Activated CD4-positive, alpha-beta T cell treated with anti-CD3 and anti-CD28 coated beads, Interleukin-2, amount 10 ng/mL, durations not matched to agents 24 days and 14 days (primary cell): ENCODE measurements at regions not wholly inside any gene's neighbourhood (a gene's known extent, or its start where the extent isn't known, plus 50 kb on each side); places are given as distances from the start of the nearest gene placed in this dataset.
"Not testable (repeated sequence)": the region's sequence is repeated elsewhere in the genome, so short reads cannot be mapped to it uniquely, and the experiment has no call there.

Source experiments
- DNase-seq: peaks from one replicate; pipeline ENCODE4 v3.0.0; 2022
- H3K27ac Mint-ChIP-seq: one replicate; pipeline ENCODE4 v1.8.0; 2022; ENCODE audit warnings: mild to moderate bottlenecking, mixed read lengths
- H3K27me3 Mint-ChIP-seq: one replicate; pipeline ENCODE4 v1.8.0; 2022; ENCODE audit warnings: mixed read lengths
- H3K36me3 Mint-ChIP-seq: one replicate; pipeline ENCODE4 v1.8.0; 2022; ENCODE audit warnings: low read depth, mild to moderate bottlenecking, mixed read lengths
- H3K4me1 Mint-ChIP-seq: one replicate; pipeline ENCODE4 v1.8.0; 2021; ENCODE audit warnings: mixed read lengths
- H3K4me3 Mint-ChIP-seq: one replicate; pipeline ENCODE4 v1.8.0; 2022; ENCODE audit warnings: mild to moderate bottlenecking, moderate library complexity, mixed read lengths
- H3K9me3 Mint-ChIP-seq: one replicate; pipeline ENCODE4 v1.8.0; 2021; ENCODE audit warnings: mixed read lengths
- intact Hi-C: fragments of 100-400 bp; cut with micrococcal nuclease; formaldehyde crosslinking; loops from one replicate; pipeline ENCODE4 v1.15.1; 2023

GRCh38 chr5:135737701-135738563 is 96.5 kb upstream of the SLC25A48 start:
- Mint-ChIP-seq H3K36me3 (no peaks in the 10 kb centered on the region), H3K9me3 (no peaks in the 10 kb centered on the region), H3K27ac (no peak overlapping the region), H3K4me1 (no peaks in the 10 kb centered on the region), H3K4me3 (no peak overlapping the region), H3K27me3 (peaks cover 2% of the 10 kb centered on the region)
- intact Hi-C loops, result no loop called here
- no peak for DNase-seq

GRCh38 chr5:135736952-135737351 is 97.5 kb upstream of the SLC25A48 start:
- H3K4me1 Mint-ChIP-seq, H3K27me3 Mint-ChIP-seq, H3K4me3 Mint-ChIP-seq, H3K27ac Mint-ChIP-seq, H3K9me3 Mint-ChIP-seq, intact Hi-C loops, H3K36me3 Mint-ChIP-seq, DNase-seq: not testable (repeated sequence)

- intact Hi-C loops, result no loop called here
These were observed 98.6 kb upstream of the SLC25A48 start for GRCh38 chr5:135735831-135736230.

GRCh38 chr5:135734956-135735355 is 99.5 kb upstream of the SLC25A48 start:
- intact Hi-C loops, H3K9me3 Mint-ChIP-seq, H3K27ac Mint-ChIP-seq, DNase-seq, H3K27me3 Mint-ChIP-seq, H3K4me1 Mint-ChIP-seq, H3K4me3 Mint-ChIP-seq, H3K36me3 Mint-ChIP-seq: not testable (repeated sequence)

More at GRCh38 chr5:135735831-135736230, 98.6 kb upstream of the SLC25A48 start:
- Mint-ChIP-seq H3K27me3 (peaks cover 2% of the 10 kb centered on the region), H3K4me1 (no peaks in the 10 kb centered on the region), H3K36me3 (no peaks in the 10 kb centered on the region), H3K9me3 (no peaks in the 10 kb centered on the region), H3K4me3 (no peak overlapping the region), H3K27ac (no peak overlapping the region)
- no peak for DNase-seq

GRCh38 chr5:135731034-135731433 is 103.4 kb upstream of the SLC25A48 start:
- DNase-seq, H3K36me3 Mint-ChIP-seq, intact Hi-C loops, H3K4me1 Mint-ChIP-seq, H3K27me3 Mint-ChIP-seq, H3K9me3 Mint-ChIP-seq, H3K27ac Mint-ChIP-seq, H3K4me3 Mint-ChIP-seq: not testable (repeated sequence)

GRCh38 chr5:135730161-135730560 is 104.3 kb upstream of the SLC25A48 start:
- H3K27ac Mint-ChIP-seq, H3K9me3 Mint-ChIP-seq, H3K36me3 Mint-ChIP-seq, H3K27me3 Mint-ChIP-seq, DNase-seq, H3K4me3 Mint-ChIP-seq, intact Hi-C loops, H3K4me1 Mint-ChIP-seq: not testable (repeated sequence)

- peaks cover 2% of the 10 kb centered on the region for H3K27me3 Mint-ChIP-seq
These were observed 105.1 kb upstream of the SLC25A48 start for GRCh38 chr5:135729321-135729786.

GRCh38 chr5:135724617-135725016 is 109.8 kb upstream of the SLC25A48 start:
- Mint-ChIP-seq H3K36me3 (no peaks in the 10 kb centered on the region), H3K9me3 (no peaks in the 10 kb centered on the region), H3K27ac (no peak overlapping the region), H3K4me3 (no peak overlapping the region), H3K4me1 (no peaks in the 10 kb centered on the region), H3K27me3 (peaks cover 2% of the 10 kb centered on the region)
- no peak for DNase-seq
- intact Hi-C loops, result no loop called here

More at GRCh38 chr5:135729321-135729786, 105.1 kb upstream of the SLC25A48 start:
- H3K4me1 Mint-ChIP-seq, result no peaks in the 10 kb centered on the region
- H3K36me3 Mint-ChIP-seq, result no peaks in the 10 kb centered on the region
- H3K4me3 Mint-ChIP-seq, result no peak overlapping the region
- intact Hi-C loops, result no loop called here
- H3K9me3 Mint-ChIP-seq, result no peaks in the 10 kb centered on the region
- H3K27ac Mint-ChIP-seq, result no peak overlapping the region
- DNase-seq, result no peak

- Mint-ChIP-seq H3K27me3 (no peaks in the 10 kb centered on the region), H3K27ac (no peak overlapping the region), H3K4me3 (no peak overlapping the region), H3K36me3 (no peaks in the 10 kb centered on the region), H3K9me3 (no peaks in the 10 kb centered on the region), H3K4me1 (no peaks in the 10 kb centered on the region)
- intact Hi-C loops, result no loop called here
- no peak for DNase-seq
These were observed 111.0 kb upstream of the SLC25A48 start for GRCh38 chr5:135723491-135723890.

- H3K36me3 Mint-ChIP-seq, result no peaks in the 10 kb centered on the region
- DNase-seq, result no peak
- no peaks in the 10 kb centered on the region for H3K27me3 Mint-ChIP-seq
These were observed 112.8 kb upstream of the SLC25A48 start for GRCh38 chr5:135721548-135722090.

GRCh38 chr5:135720191-135720590 is 114.3 kb upstream of the SLC25A48 start:
- intact Hi-C loops, result no loop called here
- no peak for DNase-seq
- H3K4me1 Mint-ChIP-seq, result no peaks in the 10 kb centered on the region
- H3K27me3 Mint-ChIP-seq, result no peaks in the 10 kb centered on the region
- H3K4me3 Mint-ChIP-seq, result no peak overlapping the region
- no peak overlapping the region for H3K27ac Mint-ChIP-seq
- no peaks in the 10 kb centered on the region for H3K9me3 Mint-ChIP-seq
- H3K36me3 Mint-ChIP-seq, result no peaks in the 10 kb centered on the region

More at GRCh38 chr5:135721548-135722090, 112.8 kb upstream of the SLC25A48 start:
- Mint-ChIP-seq H3K4me3 (no peak overlapping the region), H3K27ac (no peak overlapping the region), H3K4me1 (no peaks in the 10 kb centered on the region), H3K9me3 (no peaks in the 10 kb centered on the region)
- intact Hi-C loops, result no loop called here

GRCh38 chr5:135719428-135720063 is 114.9 kb upstream of the SLC25A48 start:
- DNase-seq, result no peak
- H3K27ac Mint-ChIP-seq, result no peak overlapping the region
- no peaks in the 10 kb centered on the region for H3K9me3 Mint-ChIP-seq
- H3K27me3 Mint-ChIP-seq, result no peaks in the 10 kb centered on the region
- intact Hi-C loops, result no loop called here
- H3K36me3 Mint-ChIP-seq, result no peaks in the 10 kb centered on the region
- no peaks in the 10 kb centered on the region for H3K4me1 Mint-ChIP-seq
- no peak overlapping the region for H3K4me3 Mint-ChIP-seq

- intact Hi-C loops, result no loop called here
- Mint-ChIP-seq H3K4me3 (no peak overlapping the region), H3K27me3 (no peaks in the 10 kb centered on the region), H3K27ac (no peak overlapping the region), H3K4me1 (no peaks in the 10 kb centered on the region), H3K36me3 (no peaks in the 10 kb centered on the region), H3K9me3 (no peaks in the 10 kb centered on the region)
- DNase-seq, result no peak
These were observed 115.8 kb upstream of the SLC25A48 start for GRCh38 chr5:135718651-135719050.

GRCh38 chr5:135718151-135718550 is 116.3 kb upstream of the SLC25A48 start:
- no peaks in the 10 kb centered on the region for H3K36me3 Mint-ChIP-seq
- no peak for DNase-seq
- intact Hi-C loops, result no loop called here
- H3K27ac Mint-ChIP-seq, result no peak overlapping the region
- H3K4me3 Mint-ChIP-seq, result no peak overlapping the region
- no peaks in the 10 kb centered on the region for H3K9me3 Mint-ChIP-seq
- no peaks in the 10 kb centered on the region for H3K27me3 Mint-ChIP-seq
- no peaks in the 10 kb centered on the region for H3K4me1 Mint-ChIP-seq
